NOMO-1 treated with dmso at 0.1 percent for 144 hours (cell line): ENCODE measurements at regions not wholly inside any gene's neighbourhood (a gene's known extent, or its start where the extent isn't known, plus 50 kb on each side); places are given as distances from the start of the nearest gene placed in this dataset.
"Not testable (repeated sequence)": the region's sequence is repeated elsewhere in the genome, so short reads cannot be mapped to it uniquely, and the experiment has no call there.

ENCODE experiments used
- DNase-seq: peaks from one replicate; lab custom pipeline; 2025; ENCODE audit not compliant: unreplicated experiment; lab: John Stamatoyannopoulos, UW

DNA sequence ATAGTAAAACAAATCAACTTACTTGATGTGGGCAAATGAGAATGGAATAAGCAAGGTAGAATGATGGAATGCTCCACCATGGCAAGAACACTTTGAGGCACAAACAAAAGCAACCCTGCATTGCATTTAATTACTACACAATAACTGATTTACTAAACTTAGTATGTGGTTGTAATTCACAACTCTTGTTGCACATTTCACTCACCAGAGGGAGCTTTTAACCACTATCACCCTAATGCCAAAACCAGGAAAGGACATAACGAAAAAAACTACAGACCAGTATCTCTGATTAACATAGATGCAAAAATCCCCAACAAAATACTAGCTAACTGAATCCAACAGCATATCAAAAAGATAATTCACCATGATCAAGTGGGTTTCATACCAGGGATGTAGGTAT lies 659.8 kb downstream of the CPS1 start:
- no peak for DNase-seq

DNA sequence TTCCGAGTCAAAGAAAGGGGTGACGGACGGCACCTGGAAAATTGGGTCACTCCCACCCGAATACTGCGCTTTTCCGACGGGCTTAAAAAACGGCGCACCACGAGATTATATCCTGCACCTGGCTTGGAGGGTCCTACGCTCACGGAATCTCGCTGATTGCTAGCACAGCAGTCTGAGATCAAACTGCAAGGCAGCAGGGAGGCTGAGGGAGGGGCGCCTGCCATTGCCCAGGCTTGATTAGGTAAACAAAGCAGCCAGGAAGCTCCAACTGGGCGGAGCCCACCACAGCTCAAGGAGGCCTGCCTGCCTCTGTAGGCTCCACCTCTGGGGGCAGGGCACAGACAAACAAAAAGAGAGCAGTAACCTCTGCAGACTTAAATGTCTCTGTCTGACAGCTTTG lies 663.1 kb downstream of the CPS1 start:
- not testable (repeated sequence) for DNase-seq

DNA sequence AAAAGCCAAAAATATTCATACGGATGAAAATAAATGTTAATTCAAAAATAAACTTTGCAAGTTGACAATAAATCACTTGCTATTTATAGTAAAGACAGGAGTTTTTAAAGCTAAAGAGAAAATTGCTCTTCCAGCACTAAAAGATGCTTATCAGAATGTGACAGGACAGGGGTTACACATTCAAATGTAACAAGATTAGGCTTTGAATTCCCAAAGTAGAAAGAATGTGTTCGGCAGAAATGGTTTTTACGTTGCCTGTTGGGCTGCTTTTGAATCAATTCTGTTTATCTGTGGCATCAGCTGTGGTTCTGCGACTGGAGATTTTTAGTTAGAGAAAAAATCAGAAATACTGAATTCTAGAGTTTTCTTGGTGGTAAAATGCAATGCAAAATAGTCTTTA lies 669.4 kb downstream of the CPS1 start:
- DNase-seq = no peak

DNA sequence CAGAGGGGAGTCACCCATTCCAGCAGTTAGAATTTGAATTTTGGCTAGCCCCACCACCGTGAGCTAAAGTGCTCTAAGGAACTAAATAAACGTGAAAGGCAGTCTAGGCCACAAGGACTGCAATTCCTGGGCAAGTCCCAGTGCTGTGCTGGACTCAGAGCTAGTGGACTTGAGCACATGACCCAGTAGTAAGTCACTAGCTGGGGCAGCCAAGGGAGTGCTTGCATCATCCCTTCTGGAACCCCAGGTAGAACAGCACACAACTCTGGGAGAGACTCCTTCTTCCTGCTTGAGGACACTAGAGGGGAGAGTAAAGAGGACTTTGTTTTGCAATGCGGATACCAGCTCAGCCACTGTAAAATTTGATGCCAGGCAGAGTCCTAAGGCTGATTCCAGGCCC lies 672.2 kb downstream of the CPS1 start:
- DNase-seq = no peak

DNA sequence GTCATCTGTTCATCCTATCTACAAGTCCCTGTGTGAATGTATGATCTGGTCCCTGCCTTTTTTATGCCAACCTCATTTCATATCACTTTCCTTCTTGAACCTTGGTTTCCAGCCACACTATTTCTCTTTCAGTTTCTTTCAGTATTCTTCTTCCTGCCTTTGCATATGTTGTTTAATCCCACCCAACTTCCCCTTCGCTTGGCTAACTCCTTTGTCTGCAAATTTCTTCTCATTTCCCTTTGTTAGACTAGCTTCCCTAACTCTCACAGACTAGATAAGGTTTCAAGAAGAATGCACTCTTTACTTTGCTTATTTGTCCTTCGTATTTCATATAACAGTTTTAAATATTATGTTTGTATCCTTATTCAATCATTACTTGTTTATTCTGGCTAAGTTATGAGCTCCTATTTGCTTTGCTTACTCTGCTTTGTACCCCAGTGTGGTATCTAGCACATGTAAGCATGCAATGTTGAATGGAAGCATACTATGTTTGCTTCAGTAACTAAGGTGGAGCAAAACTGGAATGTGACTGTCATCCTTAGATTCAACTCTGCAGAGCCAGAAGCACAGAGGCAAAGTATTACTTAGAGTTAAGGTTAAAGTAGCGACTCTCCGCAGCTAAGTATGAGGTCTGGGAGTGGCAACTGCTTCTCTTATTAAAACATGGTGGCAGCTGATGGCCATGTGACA lies 681.3 kb downstream of the CPS1 start:
- DNase-seq = peak; percentile 64

DNA sequence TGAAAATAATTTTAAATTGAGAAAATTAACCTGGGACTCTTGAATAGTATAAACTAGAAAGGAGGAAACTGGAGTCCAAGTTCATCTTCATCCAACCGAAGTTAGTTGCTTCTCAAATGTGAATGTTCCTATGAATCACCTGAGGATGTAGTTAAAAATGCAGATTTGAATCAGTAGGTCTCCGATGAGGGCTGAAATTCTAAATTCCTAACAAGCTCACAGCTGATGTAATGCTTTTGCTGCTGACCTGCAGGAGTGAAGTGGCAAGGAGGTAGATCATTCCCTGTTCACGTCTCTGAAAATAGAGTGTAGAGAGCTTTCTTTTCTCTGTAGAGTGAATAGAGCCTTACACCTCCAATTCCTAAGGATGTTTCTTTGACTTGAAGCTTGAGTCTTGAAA lies 685.5 kb downstream of the CPS1 start:
- no peak for DNase-seq

DNA sequence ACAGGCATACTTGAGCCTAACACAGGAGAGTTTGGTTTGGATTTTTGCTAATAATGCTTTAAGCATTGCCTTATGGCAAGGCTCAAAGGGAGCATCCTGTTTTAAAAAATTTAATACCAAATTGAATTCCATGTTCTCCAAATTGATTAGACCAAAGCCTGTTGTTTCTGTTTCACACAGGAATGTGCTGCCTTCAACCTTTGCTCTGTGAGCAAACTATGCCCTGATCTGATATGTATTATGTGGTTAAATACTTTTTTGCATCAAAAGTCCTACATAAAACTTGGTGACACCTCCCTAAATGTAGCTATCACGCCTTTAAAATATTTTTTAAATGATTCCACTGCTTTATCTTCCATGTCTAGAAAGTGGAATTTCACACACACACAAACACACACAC lies 691.4 kb downstream of the CPS1 start:
- DNase-seq = no peak

DNA sequence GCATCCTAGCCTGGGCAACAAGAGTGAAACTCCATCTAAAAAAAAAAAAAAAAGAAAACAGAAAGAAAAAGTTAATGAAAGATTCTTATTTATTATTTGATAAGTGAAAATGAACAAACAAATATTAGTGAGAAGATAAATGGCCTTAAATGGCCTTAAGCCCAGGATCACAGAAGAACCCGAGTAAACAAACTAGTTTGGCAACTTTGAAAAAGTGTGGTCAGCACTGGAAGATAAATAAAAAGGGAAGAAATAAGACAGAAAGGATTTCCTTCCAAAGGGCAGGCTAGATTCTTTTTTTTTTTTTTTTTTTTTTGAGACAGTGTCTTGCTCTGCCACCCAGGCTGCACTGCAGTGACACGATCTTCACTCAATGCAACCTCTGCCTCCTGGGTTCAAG lies 692.4 kb downstream of the CPS1 start:
- DNase-seq = no peak

DNA sequence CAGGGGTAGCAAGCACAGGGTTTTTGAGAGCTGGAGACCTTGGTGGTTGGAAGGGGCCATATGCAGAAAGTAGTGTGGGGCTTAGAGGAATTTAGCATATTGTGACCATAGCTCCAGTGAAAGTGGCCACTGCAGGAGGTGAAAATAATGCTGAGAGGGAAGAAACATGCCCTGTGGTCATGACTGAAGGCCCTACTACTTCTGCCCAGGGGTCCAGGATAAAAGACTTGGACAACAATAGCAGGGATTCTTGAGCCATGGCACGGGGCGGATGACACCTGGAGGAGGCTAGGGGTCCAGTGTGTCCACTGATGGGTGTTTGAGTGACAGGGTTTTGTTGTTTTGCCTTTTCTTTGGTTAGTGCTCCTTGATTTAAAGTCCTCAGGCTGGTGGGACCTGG lies 694.6 kb downstream of the CPS1 start:
- DNase-seq = no peak

DNA sequence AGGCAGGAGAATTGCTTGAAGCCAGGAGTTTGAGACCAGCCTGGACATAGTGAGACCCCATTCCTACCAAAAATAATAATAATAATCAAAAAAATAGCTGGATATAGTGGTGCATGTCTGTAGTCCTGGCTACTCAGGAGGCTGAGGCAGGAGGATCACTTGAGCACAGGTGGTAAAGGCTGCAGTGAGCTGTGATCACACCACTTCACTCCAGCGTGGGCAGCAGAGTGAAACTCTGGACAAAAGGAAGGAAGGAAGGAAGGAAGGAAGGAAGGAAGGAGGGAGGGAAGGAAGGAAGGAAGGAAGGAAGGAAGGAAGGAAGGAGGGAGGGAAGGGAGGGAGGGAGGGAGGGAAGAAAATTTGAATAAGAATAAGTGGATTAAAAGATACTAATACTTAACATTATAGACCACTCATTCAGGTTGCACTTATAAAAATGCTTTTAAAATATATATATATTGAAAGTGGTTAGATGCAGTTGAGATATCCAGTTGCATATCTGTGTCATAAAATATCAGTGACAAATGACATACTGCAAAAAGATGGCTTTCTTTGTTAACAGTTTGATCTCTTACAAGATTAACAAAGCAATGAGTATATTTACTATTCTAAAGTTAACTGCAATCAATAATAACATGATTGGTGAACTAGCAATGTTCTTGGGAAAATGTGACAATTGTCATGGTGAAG lies 702.4 kb downstream of the CPS1 start:
- no peak for DNase-seq

DNA sequence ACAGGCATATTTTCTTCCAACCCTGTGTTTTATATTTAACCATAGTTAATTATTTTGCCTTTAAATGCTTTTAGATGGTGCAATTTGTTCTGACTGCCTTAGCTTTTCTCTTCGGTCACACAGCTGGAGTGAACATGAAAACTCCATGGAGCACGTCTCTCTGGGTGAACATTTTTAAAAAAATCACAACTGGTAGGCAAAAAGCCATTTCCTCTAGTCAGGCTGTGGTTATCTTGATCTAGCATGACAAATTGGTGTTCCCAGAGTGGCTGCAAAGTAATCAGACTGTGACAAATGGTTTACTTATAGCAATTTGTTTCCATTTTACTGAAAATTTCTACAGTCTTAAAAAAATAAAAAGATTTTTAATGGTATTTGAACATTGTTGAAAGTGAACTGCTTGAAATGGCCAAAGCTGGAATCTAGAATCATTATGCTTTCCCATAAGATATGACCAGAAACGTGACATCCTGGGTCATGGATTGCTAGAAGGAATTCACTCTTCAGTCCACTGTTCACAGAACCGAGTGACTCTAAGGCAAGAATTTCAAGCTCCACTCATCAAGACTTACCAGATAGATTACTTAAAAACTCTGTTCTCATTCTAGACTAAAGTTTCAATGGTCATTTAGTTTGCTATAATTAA lies 703.6 kb downstream of the CPS1 start:
- no peak for DNase-seq

DNA sequence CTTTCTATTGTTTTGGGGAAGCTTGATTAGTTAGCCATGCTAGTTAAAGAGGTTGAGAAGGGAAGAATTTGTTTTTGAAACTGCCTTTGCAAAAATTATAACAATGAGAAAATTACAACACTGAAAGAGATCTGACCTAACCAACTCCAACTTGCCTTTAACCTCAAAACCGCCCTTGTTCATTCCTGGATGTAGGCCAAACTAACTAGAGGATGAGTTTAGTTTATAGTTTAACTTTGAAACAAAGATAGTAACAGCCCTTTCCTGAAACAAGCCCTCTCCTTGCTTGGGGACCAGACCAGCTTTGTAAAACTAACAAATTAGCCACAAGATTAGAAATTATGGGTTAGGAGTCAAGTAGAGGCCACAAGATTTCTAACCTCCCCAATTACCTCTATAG lies 713.9 kb downstream of the CPS1 start:
- DNase-seq = no peak

DNA sequence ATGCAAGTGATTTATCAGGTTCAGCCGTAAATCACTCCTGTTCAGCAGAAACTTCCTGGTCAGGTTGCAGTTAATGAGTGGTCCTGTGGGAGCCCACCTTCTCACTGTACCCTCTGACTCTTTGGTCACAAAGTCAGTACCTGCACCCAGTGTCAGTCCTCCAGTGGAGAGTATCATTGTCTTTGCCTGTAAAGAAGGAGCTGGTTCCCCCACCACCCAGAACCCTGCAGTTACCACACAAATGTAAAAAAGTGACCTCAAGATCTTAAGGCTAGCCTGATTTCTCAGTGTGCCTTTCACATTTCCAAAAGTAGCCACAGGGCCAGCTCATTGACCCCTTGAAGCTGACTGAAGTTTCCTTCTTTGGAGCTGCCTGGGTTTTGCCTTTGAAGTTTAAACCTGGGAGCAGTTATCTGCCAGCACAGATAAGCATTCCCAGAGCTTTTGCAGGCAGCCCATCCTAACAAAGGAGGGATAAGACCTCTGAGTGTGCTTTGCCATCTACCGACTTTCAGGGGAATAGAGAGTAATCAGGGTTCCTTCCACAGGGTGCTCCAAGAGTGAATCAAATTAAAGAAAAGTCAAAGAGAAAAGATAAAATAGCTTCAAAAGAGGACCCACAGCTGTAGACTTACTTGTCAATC lies 725.2 kb downstream of the CPS1 start:
- no peak for DNase-seq

DNA sequence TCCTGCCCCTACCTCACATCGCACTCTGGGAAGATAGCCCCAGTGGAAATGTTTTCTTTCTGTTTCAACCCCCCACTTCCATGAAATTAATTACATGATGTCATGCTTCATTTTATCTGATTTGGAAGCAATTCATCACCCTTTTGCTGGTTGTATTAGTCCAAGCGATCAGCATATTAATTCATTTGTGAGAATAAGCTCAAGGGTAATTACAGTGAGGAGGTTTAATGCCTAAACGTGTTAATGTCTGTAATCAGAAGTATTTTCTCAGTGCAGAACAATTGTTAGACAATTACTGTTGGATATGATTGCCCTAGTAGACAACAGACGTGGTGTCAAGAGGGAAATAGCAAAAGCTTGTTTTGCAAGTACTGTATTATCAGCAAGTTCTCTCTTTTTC lies 746.3 kb downstream of the CPS1 start:
- DNase-seq = no peak

DNA sequence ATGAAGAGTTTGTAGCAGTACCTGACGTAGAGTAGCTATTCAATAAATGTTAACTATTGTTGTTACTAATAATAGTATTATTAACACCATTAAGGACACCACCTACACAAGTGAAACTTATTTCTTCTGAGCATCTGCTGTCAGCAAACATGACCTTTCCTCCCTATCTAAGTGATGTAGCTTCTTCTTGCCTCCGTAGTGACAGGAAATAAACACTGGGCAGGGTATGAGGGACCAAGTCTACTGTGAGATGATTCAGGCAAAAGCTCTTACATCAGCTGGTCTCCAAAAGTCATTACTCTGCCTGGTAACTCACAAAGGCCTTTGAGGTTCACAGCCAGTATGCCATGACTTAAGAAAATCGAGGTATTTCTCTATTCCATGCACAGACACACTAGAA lies 750.5 kb downstream of the CPS1 start:
- no peak for DNase-seq
